ENCODE measurements at regions not wholly inside any gene's neighbourhood (a gene's known extent, or its start where the extent isn't known, plus 50 kb on each side); places are given as distances from the start of the nearest gene placed in this dataset.
A peak's percentile ranks its signal among the peaks of the same experiment; 100 is the strongest.
"Not testable (repeated sequence)": the region's sequence is repeated elsewhere in the genome, so short reads cannot be mapped to it uniquely, and the experiment has no call there.

DNA sequence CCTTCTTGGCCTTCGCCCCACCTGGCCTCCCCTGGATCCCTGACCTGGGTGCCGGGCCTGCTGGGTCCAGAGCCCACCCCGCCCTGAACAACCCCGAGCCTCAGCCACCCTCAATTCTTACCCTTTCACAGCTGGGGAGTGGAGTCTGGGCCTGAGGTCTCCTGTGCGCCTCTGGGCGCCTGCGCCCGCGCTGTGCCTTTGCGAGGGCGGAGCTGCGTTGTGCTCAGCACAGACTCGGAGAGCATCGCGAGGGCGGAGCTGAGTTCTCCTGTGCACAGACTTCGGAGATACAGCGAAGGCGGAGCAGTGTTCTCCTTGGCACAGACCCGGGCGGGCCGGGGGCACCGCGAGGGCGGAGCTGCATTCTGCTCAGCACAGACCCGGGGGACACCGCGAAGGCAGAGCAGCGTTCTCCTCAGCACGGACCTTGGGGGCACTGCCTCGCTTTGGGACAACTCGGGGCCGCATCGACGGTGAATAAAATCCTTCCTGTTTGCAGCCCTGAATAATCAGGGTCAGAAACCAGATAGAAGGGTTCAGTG, 547.2 kb downstream of the FAM72C start:
- ATAC-seq (ENCODE audit: low FRiP score); H3K4me3 ChIP-seq (ENCODE audit: low read length in 2 of 2); H3K9me3 ChIP-seq (ENCODE audit: control insufficient read depth, low read length); H3K27me3 ChIP-seq (ENCODE audit: control insufficient read depth in 1 of 2, insufficient read depth in 2 of 2, low read length in 1 of 2); intact Hi-C loops (cut with DNase I); H3K27ac ChIP-seq (ENCODE audit: low read depth in 1 of 2, low read length in 2 of 2); H3K36me3 ChIP-seq (ENCODE audit: control insufficient read depth in 1 of 2, insufficient read depth in 2 of 2, low read length in 1 of 2); H3K4me1 ChIP-seq (ENCODE audit: control insufficient read depth in 1 of 2, insufficient read depth in 2 of 2, low read length in 2 of 2): not testable (repeated sequence)
- WGBS, 2 donors = 4 to 9% methylated on average over 13 to 15 of the region's 35 CpGs
- peak in 1 of 2 donors; percentile 62 for DNase-seq

- 21% methylated on average over 4 of the region's 12 CpGs; no CpG with 5 or more reads in 1 of the 2 donors for WGBS, 2 donors
- H3K4me1 ChIP-seq (ENCODE audit: control insufficient read depth in 1 of 2, insufficient read depth in 2 of 2, low read length in 2 of 2); ATAC-seq (ENCODE audit: low FRiP score); intact Hi-C loops (cut with DNase I); H3K36me3 ChIP-seq (ENCODE audit: control insufficient read depth in 1 of 2, insufficient read depth in 2 of 2, low read length in 1 of 2); H3K27ac ChIP-seq (ENCODE audit: low read depth in 1 of 2, low read length in 2 of 2); DNase-seq; H3K4me3 ChIP-seq (ENCODE audit: low read length in 2 of 2); H3K9me3 ChIP-seq (ENCODE audit: control insufficient read depth, low read length); H3K27me3 ChIP-seq (ENCODE audit: control insufficient read depth in 1 of 2, insufficient read depth in 2 of 2, low read length in 1 of 2): not testable (repeated sequence)
Observed at GRCh38 chr1:143423832-143424231, 548.0 kb downstream of the FAM72C start.

GRCh38 chr1:143421290-143421689, 550.5 kb downstream of the FAM72C start:
- H3K4me3 ChIP-seq (ENCODE audit: low read length in 2 of 2); H3K4me1 ChIP-seq (ENCODE audit: control insufficient read depth in 1 of 2, insufficient read depth in 2 of 2, low read length in 2 of 2); H3K9me3 ChIP-seq (ENCODE audit: control insufficient read depth, low read length); intact Hi-C loops (cut with DNase I); ATAC-seq (ENCODE audit: low FRiP score); H3K27ac ChIP-seq (ENCODE audit: low read depth in 1 of 2, low read length in 2 of 2); DNase-seq; H3K27me3 ChIP-seq (ENCODE audit: control insufficient read depth in 1 of 2, insufficient read depth in 2 of 2, low read length in 1 of 2); H3K36me3 ChIP-seq (ENCODE audit: control insufficient read depth in 1 of 2, insufficient read depth in 2 of 2, low read length in 1 of 2): not testable (repeated sequence)
- no CpG with 5 or more reads among the region's 9 CpGs for WGBS, 2 donors

All from aorta (tissue), 5 donors.